ENCODE measurements at regions not wholly inside any gene's neighbourhood (a gene's known extent, or its start where the extent isn't known, plus 50 kb on each side); places are given as distances from the start of the nearest gene placed in this dataset.

GRCh38 chr4:85018983-85019382 is 52.5 kb upstream of the WDFY3 start:
- TF ChIP-seq POLR2A (IDR thresholded peaks at IDR 0.05; ENCODE audit: low read depth, low read length) (no peak), TAF1 (IDR thresholded peaks at IDR 0.05; ENCODE audit: borderline replicate concordance, low read depth, low read length) (no peak), POLR2AphosphoS5 (IDR thresholded peaks at IDR 0.05; ENCODE audit: low read depth, low read length) (no peak)

Measured in GM12892 (cell line).